ENCODE measurements at regions not wholly inside any gene's neighbourhood (a gene's known extent, or its start where the extent isn't known, plus 50 kb on each side); places are given as distances from the start of the nearest gene placed in this dataset.
"Not testable (repeated sequence)": the region's sequence is repeated elsewhere in the genome, so short reads cannot be mapped to it uniquely, and the experiment has no call there.

DNA sequence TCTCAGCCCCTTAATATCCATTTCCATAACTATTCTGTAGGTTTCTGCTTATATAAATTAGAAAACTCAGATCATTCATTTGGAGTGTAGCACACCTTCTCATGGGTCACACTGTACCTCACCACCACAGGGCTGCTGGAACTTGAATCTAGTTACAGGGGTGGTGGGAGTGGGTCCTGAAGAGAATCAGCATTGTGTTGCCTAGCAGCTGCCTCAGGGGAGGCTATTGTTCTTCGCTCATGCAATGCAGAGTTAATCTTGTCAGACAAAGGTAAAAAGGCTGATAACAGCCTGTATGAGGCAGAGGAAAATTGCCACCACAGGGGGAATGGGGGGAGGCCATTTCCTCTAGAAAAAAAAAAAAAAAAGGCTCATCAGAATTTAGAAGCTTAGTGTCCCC, 496.0 kb upstream of the ADGRB3 start:
- DNase-seq, result no peak

DNA sequence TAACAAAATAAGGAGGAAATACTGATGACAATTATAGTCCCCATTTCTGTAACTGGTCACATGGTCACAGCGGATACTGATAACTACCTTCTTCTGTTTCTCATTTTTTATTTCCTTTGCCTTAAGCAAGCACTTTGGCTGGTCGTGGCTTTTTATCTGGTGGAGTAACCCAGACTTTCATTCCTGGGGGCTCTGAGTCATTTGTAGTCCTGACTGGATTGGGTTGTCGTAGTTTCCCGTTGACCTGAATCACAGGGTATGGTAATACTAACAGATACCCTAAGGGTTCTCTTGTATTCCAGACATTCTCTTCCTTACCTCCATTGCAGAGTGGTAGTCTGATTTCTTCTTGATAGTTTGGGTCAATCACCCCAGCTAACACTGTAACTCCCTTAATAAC, 500.3 kb upstream of the ADGRB3 start:
- no peak for DNase-seq

DNA sequence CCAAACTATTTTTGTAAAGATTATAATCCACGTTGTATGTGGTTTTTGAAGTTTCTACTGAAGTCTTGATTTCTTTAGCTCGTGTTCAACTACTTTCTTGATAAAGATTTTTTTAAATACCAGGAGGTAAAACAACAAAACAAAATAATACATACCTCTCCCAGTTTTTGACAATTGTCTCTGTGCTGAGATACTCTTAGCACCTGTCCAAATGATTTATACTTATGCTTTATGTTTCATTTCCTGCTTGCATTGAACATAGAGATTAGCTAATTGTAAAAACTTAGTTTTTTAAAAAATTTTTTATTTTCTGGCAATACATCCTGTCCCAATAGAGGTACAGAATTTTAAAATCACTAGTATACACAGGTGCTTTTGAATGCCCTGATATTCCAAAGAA, 506.9 kb upstream of the ADGRB3 start:
- DNase-seq, result no peak

DNA sequence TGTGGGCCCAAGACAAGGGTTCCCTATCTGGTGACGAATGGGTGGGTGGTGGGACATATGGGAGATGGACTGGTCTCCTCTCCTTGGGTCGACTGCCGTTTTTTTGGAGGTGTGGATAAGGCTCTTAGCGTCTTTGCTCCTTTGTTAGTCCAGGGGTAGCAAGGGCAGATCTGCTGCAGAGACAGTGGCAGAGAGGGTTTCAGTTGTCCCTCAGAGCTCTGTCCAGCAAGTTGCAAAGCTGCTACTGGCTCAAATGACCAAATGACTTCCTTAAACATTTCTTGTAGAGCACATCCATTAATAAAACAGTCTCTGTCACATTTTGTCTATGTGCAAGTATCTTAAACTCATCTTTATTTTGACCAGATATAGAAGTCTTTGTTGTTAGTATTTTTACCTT, 508.0 kb upstream of the ADGRB3 start:
- DNase-seq, result no peak

DNA sequence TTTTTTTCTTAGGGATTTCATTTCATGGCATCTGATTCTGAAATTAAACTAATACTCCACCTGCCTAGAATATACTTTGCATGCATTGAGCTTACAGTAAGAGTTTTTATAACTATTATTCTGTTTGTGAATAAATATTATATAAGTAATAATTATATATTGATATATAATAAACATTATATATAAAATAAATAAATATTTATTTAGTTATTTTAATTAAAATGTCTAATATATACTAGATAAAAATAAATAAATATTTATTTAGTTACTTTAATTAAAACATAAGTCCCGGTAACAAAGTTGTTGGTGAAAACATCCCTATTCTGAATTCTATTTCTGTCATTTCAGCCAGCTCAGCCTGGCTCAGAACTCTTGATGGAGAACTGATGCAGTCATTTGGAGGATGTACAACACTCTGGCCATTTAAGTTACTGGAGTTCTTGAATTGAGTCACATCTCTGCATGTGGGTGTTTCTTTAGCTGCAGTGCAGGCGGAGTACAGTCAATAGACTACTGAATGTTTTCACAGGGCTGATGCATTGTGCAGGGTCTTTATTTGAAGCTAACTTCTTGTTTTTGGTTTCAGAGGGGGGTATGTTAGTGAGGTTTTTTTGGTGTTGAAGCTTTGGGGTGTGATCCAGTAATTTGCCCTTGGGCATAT, 508.9 kb upstream of the ADGRB3 start:
- DNase-seq, result no peak

DNA sequence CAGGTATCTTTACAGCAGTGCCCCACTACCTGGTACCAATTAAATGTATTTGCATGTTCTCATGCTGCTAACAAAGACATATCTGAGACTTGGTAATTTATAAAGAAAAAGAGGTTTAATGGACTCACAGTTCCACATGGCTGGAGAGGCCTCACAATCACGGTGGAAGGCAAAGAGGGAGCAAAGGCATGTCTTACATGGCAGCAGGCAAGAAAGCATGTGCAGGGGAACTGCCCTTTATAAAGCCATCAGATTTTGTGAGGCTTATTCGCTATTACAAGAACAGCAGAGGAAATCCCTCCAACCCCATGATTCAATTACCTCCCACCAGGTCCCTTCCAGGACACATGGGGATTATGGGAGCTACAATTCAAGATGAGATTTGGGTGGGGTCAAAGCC, 512.1 kb upstream of the ADGRB3 start:
- DNase-seq, result not testable (repeated sequence)

DNA sequence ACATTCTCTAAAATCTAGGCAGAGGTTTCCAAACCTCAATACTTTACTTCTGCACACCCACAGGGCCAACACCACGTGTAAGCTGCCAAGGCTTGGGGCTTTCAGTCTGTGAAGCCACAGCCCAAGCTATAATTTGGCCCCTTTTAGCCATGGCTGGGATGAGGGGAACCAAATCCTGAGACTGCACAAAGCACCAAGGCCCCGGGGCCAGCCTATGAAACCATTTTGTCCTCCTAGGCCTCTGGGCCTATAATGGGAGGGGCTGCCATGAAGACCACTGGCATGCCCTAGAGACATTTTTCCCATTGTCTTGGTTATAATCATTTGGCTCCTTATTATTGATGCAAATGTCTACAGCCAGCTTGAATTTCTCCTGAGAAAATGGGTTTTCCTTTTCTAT, 513.0 kb upstream of the ADGRB3 start:
- no peak for DNase-seq

DNA sequence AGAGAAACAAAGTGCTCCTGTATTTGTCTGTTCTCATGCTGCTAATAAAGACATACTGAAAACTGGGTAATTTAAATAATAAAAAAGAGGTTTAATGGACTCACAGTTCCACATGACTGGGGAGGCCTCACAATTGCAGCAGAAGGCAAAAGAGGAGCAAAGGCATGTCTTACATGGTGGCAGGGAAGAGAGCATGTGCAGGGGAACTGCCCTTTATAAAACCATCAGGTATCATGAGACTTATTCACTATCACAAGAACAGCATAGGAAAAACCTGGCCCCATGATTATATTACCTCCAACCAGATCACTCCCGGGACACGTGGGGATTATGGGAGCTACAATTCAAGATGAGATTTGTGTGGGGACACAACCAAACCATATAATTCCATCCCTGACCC, 514.1 kb upstream of the ADGRB3 start:
- DNase-seq, result not testable (repeated sequence)

DNA sequence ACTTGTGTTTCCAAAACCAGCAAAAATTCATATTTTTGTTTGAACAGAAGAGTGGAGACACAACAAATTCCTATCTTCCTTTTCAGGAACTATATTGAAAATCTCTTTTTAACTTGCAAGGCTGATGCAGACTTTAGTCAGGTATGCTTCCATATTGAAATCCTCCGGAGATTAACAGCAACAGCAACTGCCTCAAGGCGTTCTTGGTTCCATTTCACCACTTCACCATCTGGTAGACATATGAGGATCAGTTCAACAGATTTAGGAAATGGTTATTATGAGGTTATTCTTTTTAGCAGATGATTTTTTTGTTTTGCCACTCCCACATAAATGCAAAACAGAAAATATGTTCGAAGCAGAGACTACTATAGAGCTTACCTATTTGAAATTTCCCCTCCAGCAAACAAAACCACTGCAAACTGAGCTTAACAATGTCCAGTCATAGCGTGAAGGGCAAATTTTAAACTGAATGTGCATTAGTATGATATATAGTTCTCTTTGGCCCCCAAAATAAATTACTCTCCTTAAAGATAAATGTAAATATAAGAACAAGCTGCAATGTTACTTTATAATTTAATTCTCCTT, 520.5 kb upstream of the ADGRB3 start:
- DNase-seq, result no peak

DNA sequence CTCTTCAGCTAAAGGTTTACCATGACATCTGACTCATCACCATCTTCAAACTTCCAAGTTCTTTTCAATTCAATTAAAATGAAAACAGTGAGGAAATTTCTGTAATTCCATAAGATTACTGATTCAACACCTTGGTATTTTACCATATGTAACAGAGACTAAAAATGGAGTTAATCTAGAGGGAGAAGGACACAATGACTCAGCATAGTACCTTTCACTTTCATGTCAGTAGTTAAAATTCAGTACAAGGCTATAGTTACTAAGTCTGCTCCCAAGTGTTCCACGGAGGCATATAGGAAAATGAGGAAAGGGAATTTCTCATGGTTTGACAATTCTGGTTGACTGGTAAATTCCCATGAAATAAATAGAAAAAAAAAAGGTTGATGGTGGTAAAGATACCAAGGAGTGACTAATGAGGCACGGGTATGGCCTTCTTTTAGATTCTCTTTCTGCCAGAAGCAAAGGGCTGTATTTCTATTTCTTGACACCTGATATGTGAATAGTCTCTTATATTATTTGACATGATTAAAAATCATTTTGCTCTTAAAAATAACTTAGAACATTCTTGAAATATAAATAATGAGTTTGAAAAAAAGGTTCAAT, 526.7 kb upstream of the ADGRB3 start:
- DNase-seq, result no peak

DNA sequence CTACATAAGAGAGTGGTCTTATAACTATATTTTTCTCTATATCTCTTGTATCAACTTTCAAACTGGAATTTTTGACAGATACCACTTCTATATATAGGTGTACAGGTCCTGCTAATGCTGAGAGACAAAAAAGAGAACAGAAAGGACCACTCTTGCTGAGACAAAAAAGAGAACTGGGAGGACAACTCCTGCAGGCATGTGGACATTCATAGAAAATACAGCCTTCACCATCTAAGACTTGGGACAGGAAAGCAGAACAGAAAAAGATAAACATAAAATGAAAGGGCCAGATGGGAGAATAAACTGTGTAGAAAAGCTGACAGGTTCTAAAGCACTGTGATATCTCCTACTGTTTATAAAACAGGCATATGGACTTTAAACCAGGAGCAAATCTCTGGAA, 541.0 kb upstream of the ADGRB3 start:
- DNase-seq, result no peak

DNA sequence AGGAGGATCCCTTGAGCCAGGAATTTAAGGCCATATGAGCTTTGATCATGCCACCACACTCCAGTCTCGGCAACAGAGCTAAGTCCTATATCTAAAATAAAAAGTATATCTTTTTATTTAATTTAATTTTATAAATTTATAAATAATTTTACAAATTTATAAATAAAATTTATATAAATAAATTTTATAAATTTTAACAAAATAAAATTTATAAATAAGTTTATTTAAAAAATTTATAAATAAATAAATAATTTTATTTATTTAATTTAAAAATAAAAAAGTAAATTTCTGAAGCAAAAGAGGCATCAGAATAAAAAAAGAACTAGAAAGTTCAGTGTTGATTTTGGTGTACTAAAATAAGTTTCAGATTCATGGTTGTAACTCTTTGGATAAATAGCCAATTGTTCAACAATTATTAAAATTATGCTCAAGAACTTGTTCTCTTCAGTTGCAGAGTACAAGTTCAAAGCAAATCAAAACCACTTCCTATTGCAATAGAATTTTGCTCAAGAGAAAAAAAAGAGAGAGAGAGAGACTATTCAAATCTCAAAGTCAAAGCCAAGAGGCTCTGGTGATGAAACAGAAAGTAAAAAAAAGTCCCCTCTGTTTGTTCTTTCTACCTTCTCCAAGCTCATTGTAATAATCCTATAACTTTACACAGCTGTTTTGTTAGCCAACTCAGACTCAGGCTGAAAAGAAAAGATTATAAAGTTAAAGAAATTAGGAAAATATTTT, 547.5 kb upstream of the ADGRB3 start:
- no peak for DNase-seq

DNA sequence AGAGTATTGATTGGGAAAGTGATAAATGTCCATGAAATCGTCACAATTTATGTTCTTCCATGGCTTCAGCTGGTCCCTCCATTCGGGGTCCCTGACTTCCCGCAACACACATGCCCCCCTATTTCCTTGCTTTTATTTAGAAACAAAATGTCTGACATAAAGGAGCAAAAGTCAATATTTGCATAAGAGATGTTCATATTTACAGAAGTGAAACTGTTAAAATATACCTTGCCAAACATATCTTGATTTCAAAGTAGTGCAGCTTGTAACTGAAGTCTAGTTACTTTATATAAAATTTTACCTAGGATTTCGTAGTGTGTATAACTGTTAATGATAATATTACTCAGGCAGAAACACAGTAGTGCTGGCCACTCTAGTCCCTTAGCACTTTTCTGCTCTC, 548.9 kb upstream of the ADGRB3 start:
- no peak for DNase-seq

DNA sequence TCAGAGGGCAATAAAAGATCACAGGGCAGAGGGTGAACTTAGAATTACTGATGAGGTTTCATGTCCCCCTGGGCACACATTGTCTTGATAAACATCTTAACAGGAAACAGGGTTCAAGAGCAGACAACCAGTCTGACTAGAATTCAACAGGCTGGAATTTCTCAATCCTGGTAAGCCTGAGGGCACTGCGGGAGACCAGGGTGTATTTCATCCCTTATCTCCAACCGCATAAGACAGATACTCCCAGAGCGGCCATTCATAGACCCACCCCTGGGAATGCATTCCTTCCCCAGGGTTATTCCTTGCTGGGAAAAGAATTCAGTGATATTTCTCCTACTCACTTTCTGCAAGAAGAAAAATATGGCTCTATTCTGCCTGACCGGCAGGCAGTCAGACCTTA, 549.5 kb upstream of the ADGRB3 start:
- not testable (repeated sequence) for DNase-seq

DNA sequence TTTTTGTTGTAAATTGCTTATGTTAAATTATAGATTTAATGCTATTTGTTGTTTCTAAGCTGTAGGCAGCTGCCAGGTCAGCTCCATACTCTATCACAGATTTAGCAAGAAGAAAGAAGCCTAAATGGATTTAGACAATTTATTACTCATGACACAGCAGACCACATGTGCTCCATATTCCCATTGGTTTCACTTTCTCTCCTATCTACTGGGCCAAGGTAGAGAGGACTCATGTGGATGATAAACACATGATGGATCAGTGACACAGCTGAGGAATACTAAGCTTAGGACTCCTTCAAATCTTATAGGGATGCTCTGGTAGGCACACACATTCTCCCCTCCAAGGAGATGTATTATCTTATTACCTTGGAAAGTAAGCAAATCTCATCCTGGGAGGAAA, 553.0 kb upstream of the ADGRB3 start:
- DNase-seq, result no peak

DNA sequence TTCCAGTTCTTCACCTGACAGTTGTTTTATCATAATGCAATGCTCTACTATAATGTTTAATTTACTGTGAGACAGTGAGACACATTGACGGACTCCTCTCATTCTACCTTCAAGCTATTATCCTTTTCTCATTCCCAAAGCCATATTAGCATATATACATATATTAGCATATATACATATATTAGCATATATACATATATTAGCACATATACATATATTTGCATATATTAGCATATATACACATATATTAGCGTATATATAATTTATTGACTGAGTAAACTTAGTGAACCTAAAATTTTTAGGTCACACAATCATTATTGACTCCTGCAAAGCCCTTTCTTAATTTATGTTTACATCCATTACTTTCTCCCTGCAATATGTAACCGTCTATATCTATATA, 555.0 kb upstream of the ADGRB3 start:
- DNase-seq, result no peak

DNA sequence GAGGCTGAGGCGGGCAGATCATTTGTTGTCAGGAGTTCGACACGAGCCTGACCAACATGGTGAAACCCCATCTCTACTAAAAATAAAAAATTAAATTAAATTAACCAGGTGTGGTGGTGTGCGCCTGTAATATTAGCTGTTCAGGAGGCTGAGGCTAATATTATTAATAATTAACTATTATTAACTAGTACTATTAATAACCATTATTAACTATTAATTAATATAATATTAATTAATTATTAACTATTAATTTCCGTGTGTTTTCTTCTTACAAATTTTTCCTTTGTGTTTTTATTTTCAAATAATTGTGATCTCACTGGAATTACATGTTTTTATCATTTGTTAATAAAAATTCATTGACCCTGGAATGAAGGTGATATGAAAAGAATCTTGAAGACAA, 557.4 kb upstream of the ADGRB3 start:
- DNase-seq, result no peak

DNA sequence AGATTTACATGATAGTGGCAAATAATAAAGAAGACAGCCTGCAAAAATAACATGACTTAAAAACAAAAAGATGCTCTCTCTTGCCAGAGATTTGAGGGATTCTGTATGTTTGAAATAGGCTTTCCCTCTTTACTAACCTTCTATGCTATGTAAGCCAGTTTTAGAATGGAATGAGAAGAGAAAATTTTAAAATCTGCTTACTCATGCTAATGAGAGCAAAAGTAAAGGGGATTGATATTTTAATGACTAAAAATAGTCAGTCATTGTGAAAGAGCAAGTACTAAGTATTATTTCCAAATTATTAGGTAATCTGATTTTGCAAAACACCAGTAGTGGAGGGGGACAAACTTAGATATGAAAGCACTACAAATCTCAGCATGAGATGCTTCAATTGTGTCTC, 563.3 kb upstream of the ADGRB3 start:
- DNase-seq, result no peak

DNA sequence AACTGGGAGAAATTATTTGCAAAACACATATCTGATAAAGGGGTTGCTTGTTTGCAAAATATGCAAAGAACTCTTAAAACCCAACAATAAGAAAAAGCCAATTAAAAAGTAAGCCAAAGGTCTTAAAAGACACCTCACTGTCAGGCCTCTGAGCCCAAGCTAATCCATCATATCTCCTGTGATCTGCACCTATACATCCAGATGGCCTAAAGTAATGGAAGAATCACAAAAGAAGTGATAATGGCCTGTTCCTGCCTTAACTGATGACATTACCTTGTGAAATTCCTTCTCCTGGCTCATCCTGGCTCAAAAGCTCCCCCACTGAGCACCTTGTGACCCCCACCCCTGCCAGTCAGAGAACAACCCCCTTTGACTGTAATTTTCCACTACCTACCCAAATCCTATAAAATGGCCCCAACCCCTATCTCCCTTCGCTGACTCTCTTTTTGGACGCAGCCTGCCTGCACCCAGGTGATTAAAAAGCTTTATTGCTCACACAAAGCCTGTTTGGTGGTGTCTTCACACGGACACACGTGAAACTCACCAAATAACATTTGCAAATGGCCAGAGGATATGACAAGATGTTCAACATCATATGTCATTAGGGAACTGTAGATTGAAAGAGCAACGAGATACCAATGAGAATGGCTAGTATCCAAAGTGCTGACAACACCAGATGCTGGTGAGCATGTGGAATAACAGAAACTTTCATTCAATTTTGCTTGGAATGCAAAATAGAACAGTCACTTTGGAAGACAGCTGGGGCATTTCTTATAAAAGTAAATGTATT, 565.0 kb upstream of the ADGRB3 start:
- DNase-seq, result no peak

DNA sequence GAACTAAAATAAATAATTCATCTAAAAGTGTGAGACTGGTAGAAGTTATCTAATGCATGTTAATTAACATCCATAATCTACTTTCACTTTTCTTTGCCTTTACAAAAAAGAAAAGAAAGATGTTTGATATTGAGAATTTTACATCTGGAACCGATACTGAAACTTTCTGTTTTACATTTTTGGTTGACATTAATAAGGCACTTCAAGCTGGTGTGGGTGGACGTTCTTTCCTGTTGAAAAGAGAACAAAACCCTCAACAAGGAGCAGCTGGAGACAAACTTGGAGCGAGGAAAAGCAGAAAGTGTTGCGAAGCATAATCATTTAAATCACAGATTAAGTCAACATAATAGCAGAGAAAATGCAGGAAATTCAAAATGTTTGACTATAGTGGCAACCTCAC, 575.2 kb upstream of the ADGRB3 start:
- DNase-seq, result no peak

DNA sequence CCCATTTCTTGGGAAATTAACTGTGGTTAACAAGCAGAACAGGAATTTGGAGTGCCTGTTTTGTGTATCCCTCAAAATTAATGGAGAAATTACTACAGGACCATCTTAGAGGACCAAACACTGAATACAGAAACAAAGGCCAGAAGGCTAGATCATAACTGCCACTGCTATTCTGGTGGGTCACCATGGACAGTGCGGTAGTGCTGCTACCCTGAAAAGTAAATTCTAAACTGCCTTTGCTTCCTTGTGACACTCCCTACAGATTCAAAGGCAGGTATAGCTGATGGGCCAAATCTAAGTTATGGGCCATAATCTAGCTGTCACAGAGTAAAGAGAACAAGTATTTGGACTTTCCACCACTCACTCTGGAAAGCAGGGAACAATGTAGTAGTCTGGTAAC, 575.8 kb upstream of the ADGRB3 start:
- no peak for DNase-seq

DNA sequence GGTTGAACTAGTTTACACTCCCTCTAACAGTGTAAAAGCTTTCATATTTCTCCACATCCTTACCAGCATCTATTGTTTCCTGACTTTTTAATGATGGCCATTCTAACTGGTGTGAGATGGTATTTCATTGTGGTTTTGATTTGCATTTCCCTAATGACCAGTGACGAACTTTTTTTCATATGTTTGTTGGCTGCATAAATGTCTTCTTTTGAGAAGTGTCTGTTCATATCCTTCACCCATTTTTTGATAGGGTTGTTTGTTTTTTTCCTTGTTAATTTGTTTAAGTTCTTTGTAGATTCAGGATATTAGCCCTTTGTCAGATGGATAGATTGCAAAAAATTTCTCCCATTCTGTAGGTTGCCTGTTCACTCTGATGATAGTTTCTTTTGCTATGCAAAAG, 578.5 kb upstream of the ADGRB3 start:
- not testable (repeated sequence) for DNase-seq

DNA sequence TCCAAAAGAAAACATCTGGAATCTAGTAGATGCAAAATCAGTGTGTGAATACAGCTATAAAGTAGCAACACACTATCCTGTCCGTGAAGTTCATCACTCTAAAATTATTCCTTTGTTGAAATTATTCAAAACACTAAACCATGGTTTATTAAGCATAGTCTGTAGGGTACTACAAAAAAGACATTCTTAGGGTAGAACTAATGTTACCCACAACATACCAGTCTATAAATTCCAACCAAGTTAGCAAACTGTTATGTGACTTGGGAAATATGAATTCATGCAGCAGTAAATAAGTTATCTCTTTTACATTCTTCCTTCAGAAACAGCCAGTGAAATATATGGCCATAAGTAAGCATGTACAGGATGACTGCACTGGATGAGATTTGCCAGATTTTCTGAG, 580.3 kb upstream of the ADGRB3 start:
- no peak for DNase-seq
